Activated gamma-delta T cell treated with Interleukin-2 at 50 U/mL for 16 hours (primary cell): ENCODE measurements at regions not wholly inside any gene's neighbourhood (a gene's known extent, or its start where the extent isn't known, plus 50 kb on each side); places are given as distances from the start of the nearest gene placed in this dataset.

Experiments used
- DNase-seq: peaks from one replicate; pipeline ENCODE4 v3.0.0-alpha.2; 2020

GRCh38 chr12:94071258-94071657, 77.1 kb upstream of the PLXNC1 start:
- no peak for DNase-seq

GRCh38 chr12:94073441-94074051, 74.8 kb upstream of the PLXNC1 start:
- no peak for DNase-seq

- no peak for DNase-seq
These were observed 74.0 kb upstream of the PLXNC1 start for GRCh38 chr12:94074216-94074979.

DNA sequence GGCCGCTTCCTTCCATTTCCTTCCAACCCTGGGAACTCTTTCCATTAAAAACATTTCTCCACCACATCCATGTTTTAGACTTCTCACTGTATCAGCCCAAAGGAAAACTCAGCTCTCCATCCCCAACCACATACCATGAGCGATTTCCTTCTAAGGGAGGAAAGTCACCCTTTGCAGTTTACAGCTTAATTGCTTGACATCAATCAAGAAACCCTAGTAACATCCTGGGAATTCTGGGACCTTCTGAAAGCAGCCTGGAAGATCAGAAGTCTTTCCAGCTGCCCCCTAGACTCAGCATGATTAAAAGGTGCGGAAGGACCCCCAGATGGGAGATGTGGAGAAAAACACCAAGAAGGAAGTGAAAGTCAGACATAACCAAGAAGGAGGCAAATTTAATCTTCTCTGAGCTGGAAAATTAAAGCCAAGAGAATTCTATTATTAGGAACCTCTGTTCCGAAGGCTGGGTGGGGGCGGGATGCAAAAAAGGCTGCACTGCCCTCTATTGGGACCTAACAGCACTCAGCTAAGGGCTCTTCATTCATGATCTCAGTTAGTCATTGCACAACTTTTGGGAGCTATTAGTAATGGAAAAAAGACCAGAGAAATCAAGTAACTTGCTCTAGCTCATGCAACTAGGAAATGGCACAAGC, 73.3 kb upstream of the PLXNC1 start:
- DNase-seq = no peak

- no peak for DNase-seq
These were observed 71.2 kb upstream of the PLXNC1 start for GRCh38 chr12:94077209-94077608.

- DNase-seq = no peak
These were observed 70.1 kb upstream of the PLXNC1 start for GRCh38 chr12:94078138-94078723.

DNA sequence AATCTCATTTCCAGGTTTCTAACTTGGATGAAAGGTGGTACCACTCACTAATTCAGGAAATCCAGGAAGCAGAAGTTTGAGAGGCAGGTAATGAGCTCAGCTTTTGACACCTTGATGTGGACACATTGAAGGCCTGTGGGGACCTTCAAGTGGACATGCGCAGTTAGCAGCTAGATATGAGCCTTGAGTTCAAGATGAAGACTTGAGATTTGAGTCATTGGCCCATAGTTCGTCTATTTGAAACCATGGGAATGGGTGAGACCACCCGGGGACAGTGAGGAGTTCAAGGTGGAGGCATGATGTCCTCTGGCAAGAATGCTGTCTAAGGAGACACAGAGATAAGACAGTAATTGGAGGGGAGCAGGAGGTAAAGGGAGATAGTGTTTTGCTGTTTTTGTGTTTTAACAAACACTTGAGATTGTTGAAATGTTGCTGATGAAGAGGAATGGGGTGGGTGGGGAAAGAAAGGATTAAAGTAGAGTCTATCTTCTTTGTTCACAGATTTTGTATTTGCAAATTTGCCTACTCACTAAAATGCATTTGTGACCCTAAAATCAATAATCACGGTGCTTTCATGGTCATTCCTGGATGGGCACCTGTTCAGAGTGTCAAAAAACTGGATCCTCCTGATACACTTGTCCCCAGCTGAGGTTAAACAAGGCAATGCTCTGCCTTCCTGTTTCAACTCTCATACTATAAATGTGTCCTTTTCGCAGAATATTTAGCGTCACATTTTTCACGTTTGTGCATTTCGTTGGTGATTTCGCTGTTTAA, 69.5 kb upstream of the PLXNC1 start:
- DNase-seq = no peak

DNA sequence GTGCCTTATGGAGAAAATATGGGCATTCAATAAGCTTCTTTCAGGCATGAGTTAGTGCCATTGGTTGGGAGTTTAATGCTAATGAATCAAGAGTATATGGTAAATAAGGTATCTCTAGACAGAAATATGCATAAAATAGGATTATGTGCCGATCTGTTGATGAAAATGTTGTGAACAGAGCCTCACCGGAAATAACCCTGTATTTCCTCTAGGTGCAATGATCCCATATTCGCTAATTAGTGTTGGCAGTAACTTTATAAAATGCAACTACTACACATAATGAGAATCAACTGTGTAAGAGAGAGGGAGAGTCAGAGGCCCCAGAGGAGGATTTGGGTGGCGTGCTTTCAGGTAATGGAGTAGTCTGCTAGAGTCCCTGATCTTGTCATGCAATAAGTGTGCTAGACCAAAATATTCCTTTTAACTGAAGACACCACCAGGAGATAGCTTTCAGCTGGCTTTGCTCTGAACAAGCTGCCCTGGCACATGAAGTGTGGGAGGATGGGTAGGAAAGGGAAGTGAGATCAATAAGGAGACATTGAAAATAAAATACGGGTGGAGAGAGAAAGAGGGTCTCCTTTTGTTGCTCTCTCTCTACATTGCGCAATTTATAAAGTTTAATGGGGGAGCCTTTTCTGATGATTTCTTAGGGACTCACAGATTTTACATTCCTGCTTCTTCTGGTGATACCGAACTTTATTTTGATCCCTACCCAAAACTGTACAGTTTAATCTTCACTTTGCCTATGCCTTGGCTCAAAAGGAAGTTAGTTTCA, 68.6 kb upstream of the PLXNC1 start:
- no peak for DNase-seq

DNA sequence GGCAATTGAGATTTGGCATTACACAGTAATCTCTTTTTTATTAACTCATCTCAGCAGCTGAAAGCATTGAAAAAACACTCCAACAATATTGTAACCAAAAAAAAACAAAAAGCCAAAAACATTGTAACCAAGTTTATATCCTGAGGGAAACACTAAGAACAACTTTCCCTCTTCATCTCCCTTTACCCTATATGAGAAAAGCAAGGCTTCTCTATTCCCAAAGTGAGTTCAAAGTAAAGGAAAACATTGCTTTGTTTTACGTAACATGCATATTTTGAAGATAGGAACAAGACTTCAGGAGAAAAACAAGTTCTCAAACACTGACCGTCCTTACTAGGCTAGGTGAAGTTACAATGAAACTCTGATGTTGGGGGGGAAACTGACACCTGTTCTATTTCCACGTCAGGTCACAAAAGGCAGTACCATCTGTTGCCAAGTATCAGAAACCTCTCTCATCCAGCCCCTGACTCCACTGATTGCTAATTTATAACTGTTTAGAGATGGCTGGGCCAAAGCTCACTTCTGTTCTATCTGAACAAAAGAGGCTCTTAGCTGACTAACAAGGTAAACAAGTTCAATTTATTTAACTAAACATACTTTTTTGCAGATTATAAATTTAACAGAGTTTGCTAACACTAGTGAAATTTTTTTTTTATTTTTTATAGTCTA, 67.9 kb upstream of the PLXNC1 start:
- DNase-seq = no peak

DNA sequence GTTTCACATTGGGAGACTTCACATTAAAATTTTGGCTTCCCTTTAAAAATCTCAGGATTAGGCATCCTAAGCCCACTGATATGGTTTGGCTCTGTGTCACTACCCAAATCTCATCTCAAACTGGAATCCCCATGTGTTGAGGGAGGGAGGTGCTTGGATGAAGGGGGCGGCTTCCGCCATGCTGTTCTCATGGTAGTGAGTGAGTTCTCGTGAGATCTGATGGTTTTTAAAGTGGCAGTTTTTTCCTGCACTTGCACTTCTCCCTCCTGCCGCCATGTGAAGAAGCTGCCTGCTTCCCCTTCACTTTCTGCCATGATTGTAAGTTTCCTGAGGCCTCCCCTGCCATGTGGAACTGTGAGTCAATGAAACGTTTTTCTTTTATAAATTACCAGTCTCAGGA, 65.7 kb upstream of the PLXNC1 start:
- DNase-seq = no peak

DNA sequence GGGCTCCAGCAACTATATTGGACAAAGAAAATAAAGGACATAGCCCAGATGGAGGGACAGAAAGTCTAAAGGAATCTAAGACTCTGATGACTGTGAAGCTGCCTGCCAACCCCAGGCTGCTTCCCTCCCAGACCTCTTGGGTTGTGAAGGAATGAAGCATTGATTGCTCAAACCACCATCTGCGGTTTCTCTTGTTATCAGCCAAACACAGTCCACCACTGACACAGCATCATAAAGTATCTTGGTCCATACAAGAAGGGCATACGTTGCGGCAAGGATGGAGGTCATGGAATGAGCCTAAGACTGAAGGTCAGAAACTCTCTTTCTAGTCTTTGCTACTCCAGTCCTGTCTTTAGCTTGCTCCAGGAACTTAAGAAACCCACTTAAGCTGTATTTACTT, 58.5 kb upstream of the PLXNC1 start:
- no peak for DNase-seq

- no peak for DNase-seq
These were observed 56.8 kb upstream of the PLXNC1 start for GRCh38 chr12:94091624-94092023.

DNA sequence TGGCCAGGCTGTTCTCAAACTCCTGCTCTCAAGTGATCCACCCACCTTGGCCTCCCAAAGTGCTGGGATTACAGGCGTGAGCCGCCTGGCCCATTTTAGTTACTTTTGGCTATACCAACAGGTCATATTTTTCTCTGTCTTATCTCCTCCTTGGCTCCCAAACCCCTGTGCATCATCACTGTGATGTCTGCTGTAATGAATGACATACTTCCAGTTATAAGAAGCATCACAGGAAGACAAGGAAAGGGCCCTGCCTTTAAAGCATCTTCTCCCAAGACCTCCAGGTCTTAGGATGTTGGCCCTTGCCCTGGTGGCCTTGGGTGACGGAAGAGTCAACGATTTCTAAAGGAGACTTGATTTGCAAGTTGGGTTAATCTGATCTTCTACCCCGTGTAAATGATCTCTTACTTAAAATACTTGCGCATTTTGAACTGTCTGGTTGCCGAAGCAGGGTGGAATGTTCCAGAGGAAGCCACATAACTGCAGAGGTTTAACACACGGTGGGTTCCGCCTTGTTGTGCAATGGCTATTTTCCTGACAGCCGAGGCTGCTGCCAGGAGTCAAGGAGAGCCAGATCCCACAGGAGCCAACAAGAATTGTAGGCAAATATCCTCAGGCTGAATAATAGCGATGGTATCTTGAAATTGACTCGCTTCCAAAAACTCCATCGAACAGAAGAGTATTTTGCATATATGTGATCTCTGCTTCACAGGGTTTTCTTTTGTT, 55.7 kb upstream of the PLXNC1 start:
- DNase-seq = no peak

- DNase-seq = no peak
These were observed 53.7 kb upstream of the PLXNC1 start for GRCh38 chr12:94094700-94095099.

DNA sequence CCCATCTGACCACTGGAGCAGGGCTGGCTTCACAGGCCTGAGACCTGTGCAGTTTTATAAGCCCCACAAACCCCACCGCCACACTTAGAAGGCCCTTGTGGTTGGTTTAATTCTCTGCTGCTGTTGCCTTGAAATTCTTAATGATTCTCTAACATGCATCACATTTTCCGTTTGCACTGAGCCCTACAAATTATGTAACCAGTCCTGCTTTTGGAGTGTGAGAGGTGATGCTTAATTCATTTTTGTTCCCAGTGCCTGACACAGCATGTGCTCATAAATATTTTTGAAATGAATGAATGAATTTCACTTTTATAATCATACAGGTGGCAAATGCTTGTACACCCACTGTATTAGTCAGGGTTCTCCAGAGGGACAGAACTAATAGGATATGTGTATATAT, 52.8 kb upstream of the PLXNC1 start:
- DNase-seq = no peak

- no peak for DNase-seq
These were observed 49.9 kb upstream of the PLXNC1 start for GRCh38 chr12:94098466-94098865.
